ENCODE measurements at regions not wholly inside any gene's neighbourhood (a gene's known extent, or its start where the extent isn't known, plus 50 kb on each side); places are given as distances from the start of the nearest gene placed in this dataset.

DNA sequence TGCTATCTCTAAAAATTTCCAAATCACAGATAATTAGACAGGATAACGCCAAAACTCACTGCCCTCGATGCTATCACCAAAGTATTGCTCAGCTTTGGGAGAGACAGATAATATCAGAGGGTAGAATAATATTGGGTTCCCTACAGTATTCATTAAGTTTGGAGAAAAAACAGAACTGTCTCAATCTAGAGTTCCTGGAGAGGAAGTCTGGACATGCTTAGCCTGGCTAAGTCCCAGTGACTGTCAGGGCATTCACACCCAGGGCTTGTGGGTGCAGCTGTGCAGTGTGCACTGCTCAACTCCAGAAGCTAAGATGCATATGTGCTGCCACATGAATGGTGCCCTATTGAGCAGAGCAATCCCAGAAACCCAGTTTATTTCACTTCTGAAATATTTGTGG is 459.6 kb upstream of the DPH6 start:
- in situ Hi-C loops (cut with MboI; ENCODE audit: low sequenced_read_pairs in 4 of 4) (no loop called here), intact Hi-C loops (cut with DNase I; ENCODE audit: low total_unique reads) (no loop called here)
- H3K4me3 ChIP-seq = no peak overlapping the region

DNA sequence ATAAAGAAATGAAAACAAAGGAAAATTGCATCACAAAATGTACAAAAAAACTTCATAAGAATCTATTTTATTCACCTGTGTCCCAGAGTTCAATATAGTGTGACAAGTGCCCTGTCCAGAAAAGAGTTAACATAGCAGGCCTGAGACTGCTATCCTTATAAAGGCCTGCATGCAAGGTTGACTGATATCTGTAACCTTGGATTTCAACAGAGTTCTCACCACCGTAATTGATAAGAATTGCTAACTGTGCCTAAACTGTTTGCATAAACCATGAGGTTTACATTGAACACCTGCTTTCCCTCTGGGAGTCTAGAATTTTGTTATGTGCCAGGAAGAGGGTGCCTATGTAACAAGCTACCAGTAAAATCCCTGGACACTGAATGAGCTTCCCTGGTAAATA is 461.7 kb upstream of the DPH6 start:
- TF ChIP-seq, protein P1, sequence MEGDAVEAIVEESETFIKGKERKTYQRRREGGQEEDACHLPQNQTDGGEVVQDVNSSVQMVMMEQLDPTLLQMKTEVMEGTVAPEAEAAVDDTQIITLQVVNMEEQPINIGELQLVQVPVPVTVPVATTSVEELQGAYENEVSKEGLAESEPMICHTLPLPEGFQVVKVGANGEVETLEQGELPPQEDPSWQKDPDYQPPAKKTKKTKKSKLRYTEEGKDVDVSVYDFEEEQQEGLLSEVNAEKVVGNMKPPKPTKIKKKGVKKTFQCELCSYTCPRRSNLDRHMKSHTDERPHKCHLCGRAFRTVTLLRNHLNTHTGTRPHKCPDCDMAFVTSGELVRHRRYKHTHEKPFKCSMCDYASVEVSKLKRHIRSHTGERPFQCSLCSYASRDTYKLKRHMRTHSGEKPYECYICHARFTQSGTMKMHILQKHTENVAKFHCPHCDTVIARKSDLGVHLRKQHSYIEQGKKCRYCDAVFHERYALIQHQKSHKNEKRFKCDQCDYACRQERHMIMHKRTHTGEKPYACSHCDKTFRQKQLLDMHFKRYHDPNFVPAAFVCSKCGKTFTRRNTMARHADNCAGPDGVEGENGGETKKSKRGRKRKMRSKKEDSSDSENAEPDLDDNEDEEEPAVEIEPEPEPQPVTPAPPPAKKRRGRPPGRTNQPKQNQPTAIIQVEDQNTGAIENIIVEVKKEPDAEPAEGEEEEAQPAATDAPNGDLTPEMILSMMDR (IDR thresholded peaks at IDR 0.05 in 4 of 5, conservative IDR thresholded peaks at IDR 0.05 in 1 of 5) = no peak
- TF ChIP-seq POLR2A (IDR thresholded peaks at IDR 0.05) = no peak
- no peak overlapping the region for H3K4me3 ChIP-seq
- H3K27me3 ChIP-seq = no peaks in the 10 kb centered on the region
- ATAC-seq (no peak), DNase-seq (no peak)
- H3K36me3 ChIP-seq = no peaks in the 10 kb centered on the region
- in situ Hi-C loops (cut with MboI; ENCODE audit: low sequenced_read_pairs in 4 of 4) = no loop called here
- no peaks in the 10 kb centered on the region for H3K4me1 ChIP-seq
- no peaks in the 10 kb centered on the region for H3K9me3 ChIP-seq
- intact Hi-C loops (cut with DNase I; ENCODE audit: low total_unique reads) = no loop called here
- H3K27ac ChIP-seq = no peak overlapping the region

More for the DNA sequence above, 459.6 kb upstream of the DPH6 start:
- H3K36me3 ChIP-seq = no peaks in the 10 kb centered on the region
- H3K4me1 ChIP-seq = no peaks in the 10 kb centered on the region
- H3K27ac ChIP-seq = no peak overlapping the region
- ATAC-seq (no peak), DNase-seq (no peak)
- no peaks in the 10 kb centered on the region for H3K9me3 ChIP-seq
- H3K27me3 ChIP-seq = no peaks in the 10 kb centered on the region
- TF ChIP-seq POLR2A (IDR thresholded peaks at IDR 0.05) = no peak
- TF ChIP-seq, protein P1 (IDR thresholded peaks at IDR 0.05 in 4 of 5, conservative IDR thresholded peaks at IDR 0.05 in 1 of 5) = no peak

DNA sequence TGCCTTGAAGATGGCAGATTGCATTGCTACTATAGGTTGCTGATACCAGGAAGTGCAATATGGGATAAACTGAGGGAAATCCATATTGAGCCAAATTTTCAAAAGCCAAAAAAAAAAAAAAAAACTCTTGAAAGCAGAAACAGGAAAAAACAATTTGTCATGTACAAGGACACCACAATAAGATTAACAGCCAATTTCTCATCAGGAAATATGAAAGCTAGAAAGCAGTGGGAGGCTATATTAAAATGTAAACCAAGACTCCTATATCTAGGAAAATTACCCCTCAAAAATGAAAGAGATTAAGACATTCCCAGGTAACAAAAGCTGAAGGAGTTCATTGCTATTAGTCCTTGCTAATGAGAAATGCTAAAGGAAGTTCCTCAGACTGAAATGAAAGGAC is 462.8 kb upstream of the DPH6 start:
- Histone ChIP-seq H3K4me1 (no peaks in the 10 kb centered on the region), H3K36me3 (no peaks in the 10 kb centered on the region), H3K27ac (no peak overlapping the region), H3K4me3 (no peak overlapping the region), H3K27me3 (no peaks in the 10 kb centered on the region), H3K9me3 (no peaks in the 10 kb centered on the region)
- TF ChIP-seq, protein P1 (IDR thresholded peaks at IDR 0.05 in 4 of 5, conservative IDR thresholded peaks at IDR 0.05 in 1 of 5) = no peak
- TF ChIP-seq POLR2A (IDR thresholded peaks at IDR 0.05) = no peak
- DNase-seq (no peak), ATAC-seq (no peak)
- intact Hi-C loops (cut with DNase I; ENCODE audit: low total_unique reads) = no loop called here
- in situ Hi-C loops (cut with MboI; ENCODE audit: low sequenced_read_pairs in 4 of 4) = no loop called here

DNA sequence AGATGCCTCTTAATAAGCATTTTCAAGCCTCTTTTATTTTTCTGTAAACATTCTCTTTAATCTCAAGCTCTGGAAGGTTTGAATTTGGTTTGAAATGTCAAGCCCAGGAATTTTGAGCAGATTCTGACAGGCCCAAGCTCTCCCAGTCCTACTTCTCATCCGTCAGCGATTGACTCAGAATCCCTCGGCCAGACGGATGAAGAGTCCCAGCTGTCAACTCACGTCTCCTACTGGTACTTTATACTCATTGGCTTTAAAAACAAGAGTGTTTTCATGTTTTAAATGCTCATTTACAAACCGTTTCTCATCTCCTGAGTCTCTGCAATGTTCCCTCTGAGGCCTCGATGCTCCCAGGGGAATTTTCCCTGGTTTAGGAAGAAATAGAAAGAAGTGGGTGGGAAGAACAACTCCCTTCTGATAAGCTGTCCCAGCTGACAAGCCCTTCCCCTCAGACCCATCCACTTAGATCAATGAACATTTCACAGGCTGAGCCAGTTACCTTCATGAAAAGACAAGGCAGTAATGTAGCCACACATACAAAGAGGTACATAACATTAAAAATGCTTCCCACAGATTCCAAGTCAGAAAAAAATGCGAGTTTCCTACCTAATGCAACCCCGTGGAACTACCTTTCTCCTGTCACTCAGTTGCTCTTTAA is 478.2 kb upstream of the DPH6 start:
- Histone ChIP-seq H3K27ac (no peak overlapping the region), H3K27me3 (no peaks in the 10 kb centered on the region), H3K4me1 (no peaks in the 10 kb centered on the region), H3K9me3 (no peaks in the 10 kb centered on the region), H3K36me3 (no peaks in the 10 kb centered on the region), H3K4me3 (no peak overlapping the region)
- in situ Hi-C loops (cut with MboI; ENCODE audit: low sequenced_read_pairs in 4 of 4) = no loop called here
- TF ChIP-seq POLR2A (IDR thresholded peaks at IDR 0.05) = no peak
- TF ChIP-seq, protein P1 (IDR thresholded peaks at IDR 0.05 in 4 of 5, conservative IDR thresholded peaks at IDR 0.05 in 1 of 5) = no peak
- intact Hi-C loops (cut with DNase I; ENCODE audit: low total_unique reads) = no loop called here
- ATAC-seq (no peak), DNase-seq (no peak)
